Hippocampal formation (tissue), 2 donors: ENCODE measurements at regions not wholly inside any gene's neighbourhood (a gene's known extent, or its start where the extent isn't known, plus 50 kb on each side); places are given as distances from the start of the nearest gene placed in this dataset.

ENCODE experiments used
- DNase-seq, 2 donors: peaks; one replicate each; lab custom pipeline; 2025; lab: John Stamatoyannopoulos, UW

DNA sequence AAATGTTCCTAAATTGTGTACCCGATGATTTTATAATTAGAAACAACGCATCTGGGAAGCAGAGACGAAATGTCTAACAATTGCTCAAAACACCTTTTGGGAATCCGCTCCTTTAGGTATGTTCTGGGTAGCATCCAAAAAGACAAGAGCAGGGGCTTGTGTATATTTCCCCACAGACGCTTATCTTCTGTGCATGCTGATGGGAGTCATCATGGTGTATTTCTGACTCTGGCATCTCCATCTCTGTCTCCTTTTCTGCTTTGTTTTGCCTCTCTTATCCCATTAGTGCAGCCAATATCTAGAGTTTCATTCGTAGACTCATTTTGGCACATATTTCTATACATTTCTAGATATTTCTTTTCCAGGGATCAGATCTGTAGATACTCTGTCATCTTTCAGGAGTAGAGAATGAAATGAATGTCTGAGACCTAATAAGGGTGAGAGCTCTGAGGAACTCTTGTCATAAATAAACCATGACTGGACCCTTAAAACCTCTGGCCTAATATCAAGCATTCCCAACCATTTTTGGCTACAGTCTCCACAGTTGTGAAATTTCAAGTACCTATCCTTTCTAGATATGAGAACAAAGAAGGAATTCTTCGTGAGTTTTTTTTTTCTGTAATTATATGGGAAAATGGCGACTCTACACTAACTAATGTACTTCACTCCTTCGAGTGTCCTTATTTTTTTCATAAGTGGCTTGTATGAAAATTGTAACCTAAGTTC, 508.2 kb downstream of the ACTL7B start:
- no peak for DNase-seq

DNA sequence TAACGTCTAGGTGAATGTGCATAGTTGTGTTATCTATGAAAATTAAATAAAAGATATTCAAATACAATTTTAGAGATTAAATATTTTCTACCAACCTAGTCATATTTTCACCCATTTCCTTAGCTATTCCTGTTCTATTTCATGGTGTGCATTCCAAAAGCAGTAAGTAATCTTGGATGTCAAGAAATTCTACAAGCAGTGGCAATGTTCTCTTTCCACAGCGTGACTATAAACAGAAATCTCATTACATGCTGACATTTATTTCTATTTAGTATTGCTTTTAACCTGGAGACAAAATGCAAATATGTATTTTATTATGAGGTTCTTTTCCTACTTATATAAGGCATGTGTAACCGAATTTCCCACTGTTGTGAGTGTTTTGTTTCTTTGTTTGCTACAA, 510.0 kb downstream of the ACTL7B start:
- no peak for DNase-seq

DNA sequence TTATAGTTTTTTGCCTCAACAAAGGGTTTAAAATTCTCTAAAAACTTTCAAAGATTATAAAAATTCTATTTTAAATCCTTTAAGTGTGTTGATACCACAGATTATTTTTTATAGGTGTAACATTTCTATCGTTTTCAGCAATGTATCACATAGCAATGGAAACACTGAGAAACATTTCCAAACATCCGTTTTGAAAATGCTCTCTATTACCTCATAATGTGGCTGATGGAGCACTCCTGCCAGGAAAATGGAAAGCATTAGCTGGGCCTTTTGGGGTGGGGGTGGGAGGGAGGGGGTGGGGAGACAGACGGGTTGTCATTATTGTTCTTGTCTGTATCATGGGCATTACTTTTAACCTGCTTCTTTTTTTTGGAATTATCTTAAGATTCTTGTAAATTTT, 516.5 kb downstream of the ACTL7B start:
- DNase-seq = no peak

GRCh38 chr9:108336575-108336974, 519.2 kb downstream of the ACTL7B start:
- no peak for DNase-seq

DNA sequence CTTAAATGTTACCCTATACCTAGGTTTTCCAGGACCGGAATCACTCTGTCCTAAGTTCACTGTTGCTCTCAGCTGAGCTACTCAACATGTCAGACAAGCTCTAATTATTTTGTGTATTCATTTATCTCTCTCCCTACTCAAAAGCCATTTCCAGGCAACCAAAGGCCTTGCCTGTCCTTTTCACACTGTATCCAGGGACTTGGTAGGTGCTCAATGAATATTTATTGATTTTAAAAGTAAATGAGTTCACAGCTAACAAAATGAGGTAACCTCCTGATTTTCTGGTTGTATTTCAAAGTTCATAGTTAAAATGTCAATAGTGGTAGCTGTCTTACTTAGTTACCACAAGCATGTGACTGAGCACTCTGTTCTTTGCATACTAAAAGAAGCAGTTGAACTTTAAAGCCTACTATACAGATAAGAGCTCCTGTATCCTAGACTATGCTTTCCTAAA, 522.2 kb downstream of the ACTL7B start:
- DNase-seq = no peak

DNA sequence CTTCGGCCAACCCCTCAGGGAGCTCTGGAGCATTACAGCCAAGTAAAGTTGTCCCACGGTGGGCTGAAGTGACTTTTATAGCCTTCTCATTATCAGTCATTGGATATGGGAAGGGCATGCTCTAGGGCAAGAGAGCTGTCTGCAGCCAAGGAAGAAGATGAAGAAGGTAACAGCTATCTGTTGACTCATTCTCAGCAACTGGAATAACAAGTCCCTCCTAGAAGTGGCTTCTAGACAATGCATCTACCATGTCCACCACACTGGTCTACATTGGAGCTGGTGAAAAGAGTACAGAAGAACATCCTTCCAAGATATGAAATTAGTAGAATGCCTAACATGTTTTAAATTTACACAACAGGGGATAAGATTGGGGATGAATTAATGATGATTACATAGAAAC, 524.2 kb downstream of the ACTL7B start:
- no peak for DNase-seq

GRCh38 chr9:108325406-108325805, 530.4 kb downstream of the ACTL7B start:
- DNase-seq = no peak

DNA sequence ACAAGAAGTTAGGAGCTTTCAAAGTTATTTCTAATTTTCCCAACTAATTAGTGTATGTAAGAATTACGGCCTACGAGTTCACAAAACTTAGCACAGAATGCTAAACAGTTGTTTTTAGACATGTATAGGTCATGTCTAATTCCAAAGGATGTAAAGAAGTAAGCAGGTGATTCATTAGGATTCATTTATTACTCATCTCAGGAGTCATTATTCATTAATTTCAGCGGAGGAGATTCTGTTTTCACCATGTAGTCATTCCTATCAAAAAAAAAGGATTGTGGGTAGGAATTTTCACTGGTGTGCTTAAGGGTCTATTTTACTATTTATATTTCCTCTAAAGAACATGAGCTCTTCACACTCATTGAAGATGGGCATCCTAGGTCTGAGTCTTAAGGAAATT, 532.2 kb downstream of the ACTL7B start:
- DNase-seq = no peak

GRCh38 chr9:108322326-108323098, 533.3 kb downstream of the ACTL7B start:
- DNase-seq = no peak

DNA sequence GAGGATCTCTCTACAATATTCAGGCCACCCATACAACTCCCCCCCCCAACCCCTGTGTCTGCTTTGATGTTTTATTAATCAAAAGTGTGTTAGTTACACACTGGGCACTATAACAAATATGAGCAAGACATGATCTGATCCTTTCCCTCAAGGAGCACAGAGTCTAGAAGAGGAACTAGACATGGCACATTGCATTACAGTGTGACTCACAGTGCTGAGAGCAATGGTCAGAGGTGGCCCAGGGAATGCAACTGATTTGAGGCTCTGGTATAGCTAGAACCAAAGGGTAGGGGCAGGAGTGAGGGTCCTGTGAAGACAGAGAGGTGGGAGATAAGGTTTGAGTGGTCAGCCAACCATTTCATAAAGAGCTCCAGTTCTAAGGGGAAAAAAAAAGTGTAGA, 539.2 kb downstream of the ACTL7B start:
- DNase-seq = no peak

DNA sequence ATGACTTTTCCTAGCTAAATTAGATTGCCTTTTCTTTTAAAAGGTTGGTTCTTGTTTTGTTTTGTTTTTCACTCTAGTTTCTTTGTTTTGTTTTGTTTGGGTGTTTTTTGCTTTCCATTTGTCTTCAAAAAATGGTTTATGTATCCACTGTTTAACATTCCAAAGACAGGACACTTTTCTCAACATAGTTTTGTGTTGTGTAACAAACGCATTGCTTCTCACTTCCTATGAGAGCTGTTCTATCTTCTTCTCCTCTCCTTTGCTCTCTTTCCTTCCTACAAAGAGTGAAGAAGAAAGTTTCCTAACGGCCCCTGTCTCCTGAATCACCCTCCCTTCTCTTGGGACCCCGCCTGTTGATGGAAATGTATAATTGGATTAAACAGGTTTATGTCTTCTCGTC, 539.7 kb downstream of the ACTL7B start:
- no peak for DNase-seq

DNA sequence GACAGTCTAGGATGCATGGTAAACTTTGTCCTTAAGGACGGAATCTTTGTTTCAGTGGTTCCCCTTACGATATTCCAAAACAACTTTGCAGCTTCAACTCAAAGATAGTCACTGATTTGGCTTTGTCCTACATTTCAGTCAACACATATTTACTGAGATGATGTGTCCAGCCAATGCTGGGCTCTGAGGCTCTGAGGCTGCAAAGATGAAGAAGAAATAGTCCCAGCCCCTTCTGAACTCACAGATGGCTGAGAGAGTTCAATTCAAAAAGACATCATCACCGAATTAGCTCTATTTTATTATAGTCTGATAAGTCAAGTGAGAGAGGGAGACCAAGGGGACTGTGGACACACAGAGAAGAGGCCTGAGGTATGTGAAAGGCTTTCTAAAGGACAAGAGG, 544.0 kb downstream of the ACTL7B start:
- DNase-seq = no peak

DNA sequence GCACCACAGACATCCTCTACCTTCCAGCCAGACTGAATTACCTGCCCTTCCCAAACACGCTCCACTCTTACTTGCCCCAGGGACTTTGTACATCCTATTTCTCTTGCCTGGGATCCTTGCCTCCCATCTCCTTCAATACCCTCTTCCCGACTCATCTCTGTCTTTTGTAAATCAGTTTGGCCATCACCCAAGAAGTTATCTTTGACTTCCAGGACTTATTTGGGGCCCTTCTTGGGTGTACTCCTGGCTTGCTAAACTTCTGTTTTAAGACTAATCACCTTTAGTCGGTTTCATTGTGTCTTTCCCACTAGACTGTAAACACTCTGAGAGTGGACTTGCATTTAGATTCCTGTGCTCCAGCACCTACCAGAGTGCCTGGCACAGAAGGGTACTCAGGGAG, 545.6 kb downstream of the ACTL7B start:
- DNase-seq = no peak

GRCh38 chr9:108300306-108301287, 555.2 kb downstream of the ACTL7B start:
- DNase-seq = no peak

DNA sequence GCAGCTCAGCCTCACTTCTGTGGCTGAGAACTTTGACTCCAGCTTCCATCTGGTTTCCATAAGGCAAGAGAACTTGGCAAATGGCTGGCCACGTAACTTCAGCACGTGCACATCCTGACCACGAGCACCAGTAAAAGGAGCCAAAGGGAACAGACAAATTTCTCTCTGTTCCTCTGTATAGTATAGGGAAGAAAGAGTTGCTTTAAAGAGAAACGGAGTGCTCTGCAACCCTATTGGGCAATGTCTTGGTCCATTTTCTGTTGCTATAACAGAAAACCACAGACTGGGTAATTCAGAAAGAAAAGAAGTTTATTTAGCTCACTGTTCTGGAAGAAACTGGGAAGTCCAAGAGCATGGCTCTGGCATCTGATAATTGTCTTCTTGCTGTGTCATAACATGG, 558.7 kb downstream of the ACTL7B start:
- DNase-seq = no peak

- DNase-seq = no peak
These were observed 559.7 kb downstream of the ACTL7B start for GRCh38 chr9:108296056-108296455.

DNA sequence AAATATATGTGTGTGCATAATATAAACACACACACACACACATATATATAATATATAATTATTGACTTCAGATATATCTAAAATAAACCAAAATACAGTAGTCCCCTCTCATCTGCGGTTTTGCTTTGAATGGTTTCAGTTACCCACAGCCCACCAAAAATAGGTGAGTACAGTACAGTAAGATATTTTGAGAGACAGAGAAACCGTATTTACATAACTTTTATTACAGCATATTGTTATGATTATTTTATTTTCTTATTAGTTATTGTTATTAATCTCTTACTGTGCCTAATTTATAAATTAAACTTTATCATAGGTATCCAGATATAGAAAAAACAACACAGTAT, 564.2 kb downstream of the ACTL7B start:
- DNase-seq = no peak

GRCh38 chr9:108290839-108291585, 564.8 kb downstream of the ACTL7B start:
- DNase-seq = no peak

GRCh38 chr9:108286638-108287206, 569.1 kb downstream of the ACTL7B start:
- DNase-seq = no peak

- no peak for DNase-seq
These were observed 572.1 kb downstream of the ACTL7B start for GRCh38 chr9:108283696-108284095.

DNA sequence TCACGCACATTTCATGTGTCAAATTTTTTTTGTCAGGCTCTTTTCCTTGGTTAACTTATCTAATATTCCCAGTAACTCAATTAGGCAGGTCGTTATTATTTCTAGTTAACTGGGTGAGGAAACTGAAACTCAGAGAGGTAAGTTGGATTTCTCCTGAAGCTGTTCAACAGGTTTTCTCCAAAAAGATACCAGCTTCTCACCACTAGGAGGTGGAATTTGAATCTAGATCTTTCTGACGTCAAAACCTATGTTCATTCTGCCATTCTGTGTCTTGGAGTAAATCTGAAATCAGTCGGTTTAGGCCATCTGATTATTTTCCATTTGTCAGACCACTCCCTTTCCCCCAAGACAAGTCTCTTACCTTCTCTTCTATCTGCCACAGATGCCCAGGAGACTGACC, 572.9 kb downstream of the ACTL7B start:
- DNase-seq = no peak
